SK-N-SH (cell line): ENCODE measurements at regions not wholly inside any gene's neighbourhood (a gene's known extent, or its start where the extent isn't known, plus 50 kb on each side); places are given as distances from the start of the nearest gene placed in this dataset.

ENCODE experiments used
- CTCF ChIA-PET: fragments of 300-600, 350-600 bp; formaldehyde crosslinking; extraction: SDS; loops from one replicate; lab custom pipeline; 2021; lab: Yijun Ruan, JAX
- POLR2A ChIA-PET: fragments of 350-600 bp; sonication (Branson Sonifier 250); formaldehyde crosslinking; extraction: SDS; loops from one replicate; lab custom pipeline; 2020; ENCODE audit warnings: antibody characterized with exemption, inconsistent platforms; lab: Yijun Ruan, JAX
- DNase-seq: peaks from one replicate; pipeline ENCODE4 v3.0.0; 2012
- H2AFZ ChIP-seq: fragments of 200-600 bp; sonication (generic); 2 replicates; pipeline ENCODE4 v1.8.1; 2016; ENCODE audit warnings: antibody characterized with exemption, mild to moderate bottlenecking, low read depth
- H3F3A ChIP-seq: fragments of 200-600 bp; sonication (generic); replicated peaks from 2 replicates; pipeline ENCODE3; 2016; ENCODE audit warnings: antibody characterized with exemption, mild to moderate bottlenecking; ENCODE audit not compliant: insufficient read depth
- H3K27ac ChIP-seq, 2 experiments: fragments of 200-500 bp in 1 of 2; fragments of 200-600 bp in 1 of 2; sonication (Bioruptor generic) in 1 of 2; sonication (generic), shearing (Covaris generic) in 1 of 2; 2 replicates each; pipeline versions ENCODE4 v1.5.1 to v1.6.1; 2014 to 2016; ENCODE audit warnings: low read depth in 2 of 2, inconsistent platforms in 1 of 2, low read length in 1 of 2, mild to moderate bottlenecking in 1 of 2, mixed read lengths in 1 of 2
- H3K27me3 ChIP-seq: fragments of 200-600 bp; sonication (generic), shearing (Covaris generic); 2 replicates; pipeline ENCODE4 v1.6.1; 2016; ENCODE audit warnings: mixed run types; ENCODE audit not compliant: insufficient read depth
- H3K36me3 ChIP-seq, 2 experiments: fragments of 200-500 bp in 1 of 2; fragments of 200-600 bp in 1 of 2; sonication (Bioruptor generic) in 1 of 2; sonication (generic) in 1 of 2; replicated peaks in 1 of 2; 2 replicates each; pipeline versions ENCODE3 to v1.5.1; 2014 to 2016; ENCODE audit warnings: low read length in 1 of 2, mild to moderate bottlenecking in 1 of 2; ENCODE audit not compliant: insufficient read depth in 2 of 2, control insufficient read depth in 1 of 2
- H3K4me1 ChIP-seq, 2 experiments: fragments of 200-500 bp in 1 of 2; fragments of 200-600 bp in 1 of 2; sonication (Bioruptor generic) in 1 of 2; sonication (generic), shearing (Covaris generic) in 1 of 2; 2 replicates each; pipeline versions ENCODE4 v1.5.1 to v1.6.1; 2014 to 2016; ENCODE audit warnings: low read depth in 1 of 2, low read length in 1 of 2, mixed run types in 1 of 2; ENCODE audit not compliant: insufficient read depth in 2 of 2, control insufficient read depth in 1 of 2
- H3K4me2 ChIP-seq: fragments of 200-600 bp; sonication (generic), shearing (Covaris generic); 2 replicates; pipeline ENCODE4 v1.6.1; 2017; ENCODE audit warnings: mixed run types
- H3K4me3 ChIP-seq, 2 experiments: fragments of 200-500 bp in 1 of 2; fragments of 200-600 bp in 1 of 2; sonication (Bioruptor generic) in 1 of 2; sonication (generic), shearing (Covaris generic) in 1 of 2; 2 replicates each; pipeline versions ENCODE4 v1.5.1 to v1.8.1; 2014 to 2016; ENCODE audit warnings: low read depth in 2 of 2, inconsistent platforms in 1 of 2, low read length in 1 of 2, mild to moderate bottlenecking in 1 of 2, mixed read lengths in 1 of 2, moderate library complexity in 1 of 2
- H3K79me2 ChIP-seq: fragments of 200-600 bp; sonication (generic); 2 replicates; pipeline ENCODE4 v1.8.1; 2017; ENCODE audit warnings: mild to moderate bottlenecking; ENCODE audit not compliant: insufficient read depth
- H3K9ac ChIP-seq: fragments of 200-600 bp; sonication (generic); 2 replicates; pipeline ENCODE4 v1.6.1; 2017; ENCODE audit warnings: mixed run types
- H3K9me2 ChIP-seq: fragments of 200-600 bp; sonication (generic); 2 replicates; pipeline ENCODE4 v1.6.1; 2017; ENCODE audit warnings: mixed run types
- H3K9me3 ChIP-seq: fragments of 200-600 bp; sonication (generic); 2 replicates; pipeline ENCODE4 v1.6.1; 2017; ENCODE audit warnings: mixed run types, mild to moderate bottlenecking, moderate library complexity
- H4K20me1 ChIP-seq: fragments of 200-600 bp; sonication (generic); 2 replicates; pipeline ENCODE4 v1.6.1; 2017; ENCODE audit warnings: mild to moderate bottlenecking, mixed run types; ENCODE audit not compliant: insufficient read depth
- CHD2 ChIP-seq: fragments of 150-350 bp; IDR thresholded peaks from 2 replicates; pipeline ENCODE4 v1.6.1; 2018; ENCODE audit warnings: low read length; ENCODE audit not compliant: partially characterized antibody
- CTCF ChIP-seq: fragments of 200-600 bp; sonication (generic); IDR thresholded peaks from 2 replicates; pipeline ENCODE4 v1.6.1; 2017; ENCODE audit warnings: antibody characterized with exemption, mild to moderate bottlenecking, moderate library complexity
- ELF1 ChIP-seq: IDR thresholded peaks from 2 replicates; pipeline ENCODE4 v1.4.0; 2012
- EP300 ChIP-seq, 2 experiments: IDR thresholded peaks; 2 replicates each; pipeline versions ENCODE4 v1.4.0 to v1.6.1; 2012; ENCODE audit warnings: borderline replicate concordance in 1 of 2, low read depth in 1 of 2, low read length in 1 of 2
- FOSL2 ChIP-seq: IDR thresholded peaks from 2 replicates; pipeline ENCODE4 v1.4.0; 2012; ENCODE audit warnings: low read depth, mild to moderate bottlenecking, moderate library complexity, borderline replicate concordance
- FOXJ3 ChIP-seq: sonication (generic); formaldehyde crosslinking; IDR thresholded peaks from 2 replicates; pipeline ENCODE4 v1.5.1; 2020; ENCODE audit warnings: mild to moderate bottlenecking, missing genetic modification reagents
- FOXM1 ChIP-seq: IDR thresholded peaks from 2 replicates; pipeline ENCODE4 v1.4.0; 2012; ENCODE audit warnings: low read depth, mild to moderate bottlenecking
- GABPA ChIP-seq: IDR thresholded peaks from 2 replicates; pipeline ENCODE4 v1.4.0; 2012; ENCODE audit warnings: low read depth, mild to moderate bottlenecking
- GATA2 ChIP-seq: sonication (generic); formaldehyde crosslinking; IDR thresholded peaks from 2 replicates; pipeline ENCODE4 v1.5.0; 2020; ENCODE audit warnings: mild to moderate bottlenecking, missing genetic modification reagents
- IRF3 ChIP-seq: fragments of 150-350 bp; IDR thresholded peaks from 2 replicates; pipeline ENCODE4 v1.6.1; 2016; ENCODE audit warnings: mild to moderate bottlenecking, low read depth, low read length
- JUND ChIP-seq: IDR thresholded peaks from 2 replicates; pipeline ENCODE4 v1.4.0; 2012
- NFIC ChIP-seq: IDR thresholded peaks from 2 replicates; pipeline ENCODE4 v1.4.0; 2012; ENCODE audit warnings: borderline replicate concordance
- POLR2AphosphoS5 ChIP-seq: IDR thresholded peaks from 2 replicates; pipeline ENCODE4 v1.6.1; 2012; ENCODE audit warnings: low read depth, low read length
- RFX5 ChIP-seq: IDR thresholded peaks from 2 replicates; pipeline ENCODE4 v1.6.1; 2012; ENCODE audit warnings: mild to moderate bottlenecking, improper control_type of control experiment, low read length
- RXRA ChIP-seq: IDR thresholded peaks from 2 replicates; pipeline ENCODE4 v1.4.0; 2012; ENCODE audit warnings: low read depth, mild to moderate bottlenecking, borderline replicate concordance
- SMC3 ChIP-seq: IDR thresholded peaks from 2 replicates; pipeline ENCODE4 v1.6.1; 2012; ENCODE audit warnings: low read depth, low read length, improper control_type of control experiment
- TEAD4 ChIP-seq: IDR thresholded peaks from 2 replicates; pipeline ENCODE4 v1.4.0; 2012; ENCODE audit warnings: mild to moderate bottlenecking, borderline replicate concordance; ENCODE audit not compliant: insufficient read depth
- USF2 ChIP-seq: fragments of 150-350 bp; IDR thresholded peaks from 2 replicates; pipeline ENCODE4 v1.6.1; 2017; ENCODE audit warnings: antibody characterized with exemption, low read length, low read depth, borderline replicate concordance
- WGBS: methylation state at CpG from one replicate; pipeline ENCODE4 v1.1.6; 2017; ENCODE audit warnings: low lambda C conversion rate; 5-methylcytosine and 5-hydroxymethylcytosine counted together

GRCh38 chr5:6006838-6007314 is 371.5 kb downstream of the MED10 start (continued):
- TF ChIP-seq CTCF: no peak
- no peak for TF ChIP-seq SMC3
- no peak for TF ChIP-seq JUND
- no peak for TF ChIP-seq RFX5
- TF ChIP-seq POLR2AphosphoS5: no peak
- TF ChIP-seq GABPA: no peak

GRCh38 chr5:6003040-6003825 is 375.1 kb downstream of the MED10 start:
- no peaks in the 10 kb centered on the region for H4K20me1 ChIP-seq
- CTCF ChIA-PET: no interaction called here
- H3K27me3 ChIP-seq: no peaks in the 10 kb centered on the region
- H3K4me2 ChIP-seq: no peak overlapping the region
- no peak for DNase-seq
- H3K4me1 ChIP-seq: no peaks in the 10 kb centered on the region; a peak in 1 of 4 replicates
- H3K27ac ChIP-seq: no peak overlapping the region
- WGBS: 26% methylated on average over 11 of the region's 11 CpGs
- H3K9ac ChIP-seq: no peak overlapping the region
- TF ChIP-seq CHD2 (no peak), RXRA (no peak), FOXM1 (no peak), RFX5 (no peak)
- TF ChIP-seq, all 33 proteins: peak for 0
- H3K9me2 ChIP-seq: no peaks in the 10 kb centered on the region
- H3K79me2 ChIP-seq: no peaks in the 10 kb centered on the region
- no peaks in the 10 kb centered on the region for H3K9me3 ChIP-seq
- POLR2A ChIA-PET: no interaction called here
- no peaks in the 10 kb centered on the region for H3K36me3 ChIP-seq
- H3F3A ChIP-seq: no peaks in the 10 kb centered on the region
- no peak overlapping the region for H3K4me3 ChIP-seq
- no peak overlapping the region for H2AFZ ChIP-seq

GRCh38 chr5:6000867-6001266 is 377.5 kb downstream of the MED10 start:
- no peak for DNase-seq
- CTCF ChIA-PET: no interaction called here
- Histone ChIP-seq H3K9ac (no peak overlapping the region), H3K9me3 (no peaks in the 10 kb centered on the region), H3K36me3 (no peaks in the 10 kb centered on the region), H3K4me2 (no peak overlapping the region), H4K20me1 (no peaks in the 10 kb centered on the region), H3K27ac (no peak overlapping the region), H3K27me3 (no peaks in the 10 kb centered on the region), H3F3A (no peaks in the 10 kb centered on the region), H2AFZ (no peak overlapping the region), H3K79me2 (no peaks in the 10 kb centered on the region), H3K4me1 (no peaks in the 10 kb centered on the region), H3K4me3 (no peak overlapping the region), H3K9me2 (no peaks in the 10 kb centered on the region)
- POLR2A ChIA-PET: no interaction called here
- 12% methylated on average over 6 of the region's 6 CpGs for WGBS
- TF ChIP-seq CTCF (no peak), POLR2AphosphoS5 (no peak), GABPA (no peak), TEAD4 (no peak), IRF3 (no peak), FOXM1 (no peak), FOSL2 (no peak), SMC3 (no peak), USF2 (no peak), GATA2 (CRISPR knock-in tag) (no peak), EP300 (IDR thresholded peaks at IDR 0.05; ENCODE audit: borderline replicate concordance in 1 of 2, low read depth in 1 of 2, low read length in 1 of 2) (no peak), NFIC (no peak), RFX5 (no peak), ELF1 (no peak), FOXJ3 (CRISPR knock-in tag) (no peak)
